ENCODE measurements at regions not wholly inside any gene's neighbourhood (a gene's known extent, or its start where the extent isn't known, plus 50 kb on each side); places are given as distances from the start of the nearest gene placed in this dataset.

- intact Hi-C loops (cut with DNase I), result no loop called here
- H3K9me3 ChIP-seq (replicated peaks in 1 of 3), result no peaks in the 10 kb centered on the region
- H3K36me3 ChIP-seq (replicated peaks in 1 of 2), result no peaks in the 10 kb centered on the region
- H3K27ac ChIP-seq, result peak overlapping the region in 1 of 5 donors; percentile 29
- TF ChIP-seq, protein P1, sequence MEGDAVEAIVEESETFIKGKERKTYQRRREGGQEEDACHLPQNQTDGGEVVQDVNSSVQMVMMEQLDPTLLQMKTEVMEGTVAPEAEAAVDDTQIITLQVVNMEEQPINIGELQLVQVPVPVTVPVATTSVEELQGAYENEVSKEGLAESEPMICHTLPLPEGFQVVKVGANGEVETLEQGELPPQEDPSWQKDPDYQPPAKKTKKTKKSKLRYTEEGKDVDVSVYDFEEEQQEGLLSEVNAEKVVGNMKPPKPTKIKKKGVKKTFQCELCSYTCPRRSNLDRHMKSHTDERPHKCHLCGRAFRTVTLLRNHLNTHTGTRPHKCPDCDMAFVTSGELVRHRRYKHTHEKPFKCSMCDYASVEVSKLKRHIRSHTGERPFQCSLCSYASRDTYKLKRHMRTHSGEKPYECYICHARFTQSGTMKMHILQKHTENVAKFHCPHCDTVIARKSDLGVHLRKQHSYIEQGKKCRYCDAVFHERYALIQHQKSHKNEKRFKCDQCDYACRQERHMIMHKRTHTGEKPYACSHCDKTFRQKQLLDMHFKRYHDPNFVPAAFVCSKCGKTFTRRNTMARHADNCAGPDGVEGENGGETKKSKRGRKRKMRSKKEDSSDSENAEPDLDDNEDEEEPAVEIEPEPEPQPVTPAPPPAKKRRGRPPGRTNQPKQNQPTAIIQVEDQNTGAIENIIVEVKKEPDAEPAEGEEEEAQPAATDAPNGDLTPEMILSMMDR (IDR thresholded peaks at IDR 0.05), result no peak
- TF ChIP-seq POLR2A (IDR thresholded peaks at IDR 0.05), result no peak
- WGBS, 4 donors, result 79 to 86% (median 85%) methylated on average over 5 of the region's 5 CpGs
- no peak for DNase-seq
- no peaks in the 10 kb centered on the region for H3K4me1 ChIP-seq (replicated peaks in 1 of 2)
- H3K27me3 ChIP-seq, result no peaks in the 10 kb centered on the region
- no peak overlapping the region for H3K4me3 ChIP-seq
Observed at GRCh38 chr7:148480479-148481146, 110.0 kb upstream of the C7orf33 start.

DNA sequence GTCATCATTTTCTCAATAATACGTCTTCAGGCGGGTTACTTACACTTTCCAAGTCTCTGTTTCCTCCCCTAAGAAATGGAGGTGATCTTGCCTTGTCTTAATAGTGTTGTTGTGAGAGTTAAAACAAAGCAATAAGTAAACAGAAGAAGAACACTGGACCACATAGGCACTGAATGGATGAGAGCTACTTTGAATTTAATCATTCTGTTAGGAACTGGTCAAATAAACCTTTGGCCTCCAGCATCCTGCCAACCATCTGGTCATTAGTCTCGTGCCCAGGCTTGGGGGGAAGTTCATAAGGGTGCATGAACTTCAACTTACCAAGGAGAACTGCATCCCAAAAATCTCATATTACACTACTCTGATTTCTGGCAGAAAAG lies 109.4 kb upstream of the C7orf33 start:
- TF ChIP-seq POLR2A (IDR thresholded peaks at IDR 0.05), result no peak
- TF ChIP-seq, protein P1 (IDR thresholded peaks at IDR 0.05), result no peak
- WGBS, 4 donors, result 52 to 70% (median 62%) methylated on average over 3 of the region's 3 CpGs
- H3K27me3 ChIP-seq, result no peaks in the 10 kb centered on the region
- no peaks in the 10 kb centered on the region for H3K36me3 ChIP-seq (replicated peaks in 1 of 2)
- no peak overlapping the region for H3K27ac ChIP-seq
- intact Hi-C loops (cut with DNase I), result no loop called here
- no peak overlapping the region for H3K4me3 ChIP-seq
- no peak for DNase-seq
- no peaks in the 10 kb centered on the region for H3K4me1 ChIP-seq (replicated peaks in 1 of 2)
- no peaks in the 10 kb centered on the region for H3K9me3 ChIP-seq (replicated peaks in 1 of 3)

DNA sequence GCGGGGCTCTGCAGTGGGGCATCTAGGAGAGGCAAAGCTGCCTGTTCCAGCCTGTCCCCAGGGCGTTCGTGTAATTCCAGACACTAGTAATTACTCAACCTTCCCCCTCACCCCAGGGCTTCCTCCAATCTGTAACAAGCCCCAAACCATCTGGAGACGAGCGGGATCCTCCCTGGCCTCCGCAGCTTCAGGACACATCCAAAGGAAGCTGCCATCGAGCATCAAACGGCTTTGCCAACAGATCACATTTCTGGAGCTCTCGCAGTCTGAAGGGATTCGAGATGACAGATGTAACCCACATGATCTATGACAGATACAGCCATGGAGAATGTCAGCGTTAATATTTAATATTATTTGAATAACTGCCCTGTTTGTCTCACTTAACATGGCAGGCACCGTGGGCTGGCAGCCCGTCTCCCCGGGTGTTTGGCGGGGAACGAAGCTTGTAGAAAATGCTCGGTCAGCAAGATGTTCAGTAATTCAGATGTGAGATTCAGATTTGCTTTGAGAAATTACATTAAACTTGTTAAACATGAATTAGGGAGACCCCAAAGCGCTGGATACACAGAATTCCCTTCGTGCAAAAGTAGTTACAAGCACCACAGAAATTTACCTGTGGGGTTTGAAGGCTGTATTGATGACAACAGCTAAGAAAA lies 108.5 kb upstream of the C7orf33 start:
- H3K4me1 ChIP-seq (replicated peaks in 1 of 2), result no peaks in the 10 kb centered on the region
- TF ChIP-seq, protein P1 (IDR thresholded peaks at IDR 0.05), result no peak
- no peak for TF ChIP-seq POLR2A (IDR thresholded peaks at IDR 0.05)
- H3K36me3 ChIP-seq (replicated peaks in 1 of 2), result no peaks in the 10 kb centered on the region
- no peak for DNase-seq
- intact Hi-C loops (cut with DNase I), result no loop called here
- no peaks in the 10 kb centered on the region for H3K27me3 ChIP-seq
- no peak overlapping the region for H3K27ac ChIP-seq
- no peak overlapping the region for H3K4me3 ChIP-seq
- H3K9me3 ChIP-seq (replicated peaks in 1 of 3), result no peaks in the 10 kb centered on the region
- 73 to 82% (median 76%) methylated on average over 15 to 19 of the region's 19 CpGs for WGBS, 4 donors

DNA sequence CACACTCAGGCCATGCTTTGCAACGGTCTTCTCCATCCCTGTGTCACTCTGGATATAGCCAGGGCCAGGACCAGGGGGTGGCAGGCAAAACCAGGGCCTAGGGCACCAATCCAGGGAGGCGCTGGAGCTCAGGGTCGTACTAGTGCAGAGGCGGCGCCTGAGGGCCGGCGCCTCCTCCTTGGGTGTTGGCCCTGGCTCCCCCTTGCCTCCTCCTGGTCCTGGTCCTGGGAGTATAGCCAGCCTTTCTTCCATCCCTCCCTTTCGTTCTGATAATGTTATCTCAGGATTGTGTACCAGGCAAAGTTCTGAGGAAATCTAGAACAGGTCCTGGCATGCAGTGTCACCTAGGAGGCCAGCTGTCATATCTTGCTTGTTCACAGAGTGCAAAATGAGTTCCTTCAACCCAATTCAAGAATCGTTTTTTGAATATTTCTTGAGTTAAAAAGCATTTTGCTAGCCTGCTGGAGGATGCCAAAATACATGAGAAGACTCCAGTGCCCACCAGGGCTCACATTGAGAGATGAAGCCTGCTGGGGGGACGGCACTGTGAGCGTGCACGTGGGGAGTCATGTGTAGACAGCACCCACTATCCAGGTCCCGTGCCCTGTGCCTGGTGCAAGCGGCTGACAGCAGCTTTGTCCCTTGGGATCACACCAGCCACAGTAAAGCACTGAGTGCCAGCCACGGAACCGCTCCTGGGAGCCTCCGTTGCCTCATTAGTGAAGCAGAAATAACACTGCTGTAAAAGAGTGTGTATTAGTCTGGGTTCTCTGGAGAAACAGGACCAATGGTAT lies 106.9 kb upstream of the C7orf33 start:
- no peaks in the 10 kb centered on the region for H3K27me3 ChIP-seq
- DNase-seq, result no peak
- H3K27ac ChIP-seq, result no peak overlapping the region
- H3K4me1 ChIP-seq (replicated peaks in 1 of 2), result no peaks in the 10 kb centered on the region
- H3K36me3 ChIP-seq (replicated peaks in 1 of 2), result no peaks in the 10 kb centered on the region
- no peak for TF ChIP-seq POLR2A (IDR thresholded peaks at IDR 0.05)
- TF ChIP-seq, protein P1 (IDR thresholded peaks at IDR 0.05), result no peak
- no peaks in the 10 kb centered on the region for H3K9me3 ChIP-seq (replicated peaks in 1 of 3)
- no peak overlapping the region for H3K4me3 ChIP-seq
- intact Hi-C loops (cut with DNase I), result no loop called here
- WGBS, 4 donors, result 81 to 89% (median 83%) methylated on average over 12 to 17 of the region's 17 CpGs

Measured in adrenal gland (tissue), 9 donors.